ENCODE measurements at regions not wholly inside any gene's neighbourhood (a gene's known extent, or its start where the extent isn't known, plus 50 kb on each side); places are given as distances from the start of the nearest gene placed in this dataset.

- TF ChIP-seq HMGXB4 (CRISPR knock-in tag; IDR thresholded peaks at IDR 0.05; ENCODE audit: borderline replicate concordance) = no peak
- no peak for TF ChIP-seq GATA3 (IDR thresholded peaks at IDR 0.05; ENCODE audit: borderline replicate concordance)
Observed at GRCh38 chr13:33537026-33537425, 251.5 kb upstream of the STARD13 start (continued).

GRCh38 chr13:33537676-33538075, 252.1 kb upstream of the STARD13 start:
- no peak overlapping the region for H3K4me2 ChIP-seq
- WGBS (ENCODE audit: missing lambda C conversion rate) = 85% methylated on average over 2 of the region's 2 CpGs

More at GRCh38 chr13:33537676-33538075, 252.1 kb upstream of the STARD13 start:
- ChIA-PET POLR2A (no interaction called here), CTCF (no interaction called here)
- no peak overlapping the region for H3K27ac ChIP-seq
- H3K4me3 ChIP-seq = no peak overlapping the region
- ATAC-seq = no peak
- peaks cover 10% of the 10 kb centered on the region; the same call in 1 of the 3 replicates for H3K4me1 ChIP-seq
- TF ChIP-seq HOXB5 (CRISPR knock-in tag; IDR thresholded peaks at IDR 0.05) (no peak), CBX8 (IDR thresholded peaks at IDR 0.05) (no peak), HOXB13 (CRISPR knock-in tag; IDR thresholded peaks at IDR 0.05; ENCODE audit: low read depth) (no peak), SREBF2 (IDR thresholded peaks at IDR 0.05) (no peak), FOSB (CRISPR knock-in tag; IDR thresholded peaks at IDR 0.05) (no peak), ATOH8 (CRISPR knock-in tag; IDR thresholded peaks at IDR 0.05; ENCODE audit: low read depth) (no peak), REST (IDR thresholded peaks at IDR 0.05) (no peak), POLR2A (IDR thresholded peaks at IDR 0.05; ENCODE audit: low read length) (no peak), TFCP2L1 (CRISPR knock-in tag; IDR thresholded peaks at IDR 0.05) (no peak), HMGXB4 (CRISPR knock-in tag; IDR thresholded peaks at IDR 0.05; ENCODE audit: borderline replicate concordance) (no peak), BHLHE40 (IDR thresholded peaks at IDR 0.05; ENCODE audit: low read depth, low read length) (no peak), CHD2 (IDR thresholded peaks at IDR 0.05; ENCODE audit: low read length, partially characterized antibody) (no peak), USF2 (IDR thresholded peaks at IDR 0.05) (no peak), ZNF302 (CRISPR knock-in tag; IDR thresholded peaks at IDR 0.05) (no peak), HOXA7 (CRISPR knock-in tag; IDR thresholded peaks at IDR 0.05) (no peak), POLR2AphosphoS2 (conservative IDR thresholded peaks at IDR 0.05; ENCODE audit: low read length) (no peak)
- no peak for FAIRE-seq
- no peak for DNase-seq (ENCODE audit: low read depth in 1 of 2, low spot score in 1 of 2)
- H3K9me3 ChIP-seq = no peaks in the 10 kb centered on the region
